GM10248 (cell line): ENCODE measurements at regions not wholly inside any gene's neighbourhood (a gene's known extent, or its start where the extent isn't known, plus 50 kb on each side); places are given as distances from the start of the nearest gene placed in this dataset.

Experiments used
- CTCF ChIA-PET: fragments of 300-600 bp; sonication (Branson Sonifier 250); formaldehyde crosslinking; extraction: SDS; loops from one replicate; lab custom pipeline; 2021; ENCODE audit warnings: antibody characterized with exemption; lab: Yijun Ruan, JAX
- POLR2A ChIA-PET: fragments of 350-650 bp; sonication (Branson Sonifier 250); formaldehyde crosslinking; extraction: SDS; loops from one replicate; lab custom pipeline; 2020; ENCODE audit warnings: antibody characterized with exemption; lab: Yijun Ruan, JAX
- DNase-seq: peaks from one replicate; pipeline ENCODE4 v3.0.0; 2012; ENCODE audit errors: extremely low spot score
- CTCF ChIP-seq: IDR thresholded peaks from 2 replicates; pipeline ENCODE4 v1.5.1; 2012; ENCODE audit warnings: mild to moderate bottlenecking, low read depth; ENCODE audit errors: extremely low read depth, missing control alignments, control extremely low read depth

GRCh38 chr3:159607856-159608255 is 380.8 kb upstream of the IL12A start:
- ChIA-PET POLR2A (no interaction called here), CTCF (no interaction called here)
- TF ChIP-seq CTCF = no peak
- DNase-seq = no peak

- TF ChIP-seq CTCF = no peak
- no peak for DNase-seq
- ChIA-PET POLR2A (no interaction called here), CTCF (no interaction called here)
Measured at GRCh38 chr3:159608311-159608710, 380.3 kb upstream of the IL12A start.

GRCh38 chr3:159609625-159610024 is 379.0 kb upstream of the IL12A start:
- CTCF ChIA-PET = no interaction called here
- POLR2A ChIA-PET = no interaction called here
- DNase-seq = no peak
- TF ChIP-seq CTCF = no peak

- ChIA-PET CTCF (no interaction called here), POLR2A (no interaction called here)
- DNase-seq = no peak
- no peak for TF ChIP-seq CTCF
Measured at GRCh38 chr3:159616234-159616825, 372.3 kb upstream of the IL12A start.

GRCh38 chr3:159619341-159619885 is 369.2 kb upstream of the IL12A start:
- no peak for TF ChIP-seq CTCF
- ChIA-PET POLR2A (no interaction called here), CTCF (no interaction called here)
- DNase-seq = no peak

- ChIA-PET POLR2A (no interaction called here), CTCF (no interaction called here)
- DNase-seq = no peak
- no peak for TF ChIP-seq CTCF
Measured at GRCh38 chr3:159620281-159620680, 368.4 kb upstream of the IL12A start.

GRCh38 chr3:159620873-159621272 is 367.8 kb upstream of the IL12A start:
- no peak for TF ChIP-seq CTCF
- CTCF ChIA-PET = interaction anchor here (1.5 kb wide), 1 partner anchor 14 kb away, joined by 5 read pairs; no protein-coding TSS in a partner anchor
- DNase-seq = no peak
- POLR2A ChIA-PET = no interaction called here
